H1 (cell line): ENCODE measurements at regions not wholly inside any gene's neighbourhood (a gene's known extent, or its start where the extent isn't known, plus 50 kb on each side); places are given as distances from the start of the nearest gene placed in this dataset.

Experiments used
- CTCF ChIA-PET: fragments of 300-600 bp; sonication (Branson Sonifier 250); formaldehyde crosslinking; loops from one replicate; lab custom pipeline; 2021; ENCODE audit not compliant: partially characterized antibody; lab: Charles Lee
- POLR2A ChIA-PET: fragments of 300-600 bp; sonication (Branson Sonifier 250); formaldehyde crosslinking; loops from one replicate; lab custom pipeline; 2021; ENCODE audit warnings: inconsistent platforms; ENCODE audit not compliant: partially characterized antibody; lab: Charles Lee
- DNase-seq, 2 experiments: peaks; one replicate each; pipeline versions ENCODE4 v3.0.0 to v3.0.0-alpha.2; 2010 to 2022; ENCODE audit warnings: low spot score in 2 of 2, low read depth in 1 of 2, mixed read lengths in 1 of 2
- FAIRE-seq: peaks from 2 replicates; lab custom pipeline; 2011; peaks lifted over from hg19 to GRCh38; lab: Jason Lieb, UNC
- H2AFZ ChIP-seq: 2 replicates; pipeline ENCODE4 v1.8.1; 2012; ENCODE audit warnings: low read length, inconsistent platforms
- H2AK5ac ChIP-seq: 2 replicates; pipeline ENCODE4 v1.6.1; 2013; ENCODE audit warnings: low read depth, low read length
- H2BK120ac ChIP-seq: replicated peaks from 2 replicates; pipeline ENCODE3; 2013; ENCODE audit warnings: low read depth, low read length, inconsistent platforms
- H2BK12ac ChIP-seq: 2 replicates; pipeline ENCODE4 v1.6.1; 2013; ENCODE audit warnings: low read depth, low read length
- H2BK15ac ChIP-seq: 2 replicates; pipeline ENCODE4 v1.6.1; 2013; ENCODE audit warnings: low read length
- H2BK20ac ChIP-seq: 2 replicates; pipeline ENCODE4 v1.6.1; 2013; ENCODE audit warnings: low read length
- H2BK5ac ChIP-seq: 2 replicates; pipeline ENCODE4 v1.6.1; 2013; ENCODE audit warnings: low read depth, low read length
- H3K14ac ChIP-seq: 2 replicates; pipeline ENCODE4 v1.6.1; 2013; ENCODE audit warnings: inconsistent platforms; ENCODE audit not compliant: insufficient read length
- H3K18ac ChIP-seq: 2 replicates; pipeline ENCODE4 v1.6.1; 2013; ENCODE audit warnings: low read length; ENCODE audit errors: extremely low read depth
- H3K23ac ChIP-seq: 2 replicates; pipeline ENCODE4 v1.6.1; 2013; ENCODE audit warnings: inconsistent platforms; ENCODE audit not compliant: insufficient read length
- H3K23me2 ChIP-seq: 2 replicates; pipeline ENCODE4 v1.6.1; 2013; ENCODE audit warnings: low read depth, low read length
- H3K27ac ChIP-seq: 2 replicates; pipeline ENCODE4 v1.6.1; 2011; ENCODE audit warnings: low read depth, low read length, inconsistent platforms
- H3K27me3 ChIP-seq, 4 experiments: replicated peaks in 1 of 4; 1 replicate in 1 of 4; 2 replicates in 3 of 4; pipeline versions ENCODE4 v1.6.1 to v1.8.1; 2011 to 2013; ENCODE audit warnings: low read length in 3 of 4, mild to moderate bottlenecking in 3 of 4, inconsistent platforms in 2 of 4, mixed read lengths in 2 of 4, moderate library complexity in 1 of 4; ENCODE audit not compliant: control insufficient read depth in 3 of 4, insufficient read depth in 3 of 4; ENCODE audit errors: extremely low read depth in 1 of 4
- H3K36me3 ChIP-seq, 4 experiments: 2 replicates each; pipeline versions ENCODE4 v1.6.1 to v1.8.1; 2011 to 2013; ENCODE audit warnings: mild to moderate bottlenecking in 4 of 4, low read length in 3 of 4, moderate library complexity in 2 of 4, control low read depth in 1 of 4, inconsistent platforms in 1 of 4; ENCODE audit not compliant: insufficient read depth in 4 of 4, control insufficient read depth in 2 of 4
- H3K4ac ChIP-seq: replicated peaks from 2 replicates; pipeline ENCODE3; 2013; ENCODE audit warnings: low read length, low read depth, mixed read lengths, inconsistent platforms; ENCODE audit not compliant: insufficient read length
- H3K4me1 ChIP-seq, 4 experiments: replicated peaks in 1 of 4; 1 replicate in 1 of 4; 2 replicates in 3 of 4; pipeline versions ENCODE4 v1.6.1 to v1.8.1; 2011 to 2013; ENCODE audit warnings: low read length in 3 of 4, inconsistent platforms in 2 of 4, mixed read lengths in 1 of 4; ENCODE audit not compliant: insufficient read depth in 4 of 4, control insufficient read depth in 3 of 4
- H3K4me2 ChIP-seq, 2 experiments: 2 replicates each; pipeline versions ENCODE4 v1.6.1 to v1.8.1; 2011 to 2013; ENCODE audit warnings: low read depth in 2 of 2, low read length in 2 of 2, control low read depth in 1 of 2, inconsistent platforms in 1 of 2, mild to moderate bottlenecking in 1 of 2; ENCODE audit not compliant: insufficient read depth in 1 of 2
- H3K4me3 ChIP-seq, 4 experiments: fragments of 200-600, 300-600 bp in 1 of 4; sonication (generic), shearing (Covaris generic), sonication (Bioruptor Twin) in 1 of 4; 2 replicates each; pipeline versions ENCODE4 v1.5.1 to v1.8.1; 2011 to 2016; ENCODE audit warnings: low read length in 4 of 4, low read depth in 3 of 4, control low read depth in 2 of 4, inconsistent platforms in 2 of 4, mild to moderate bottlenecking in 2 of 4, mixed read lengths in 1 of 4, moderate library complexity in 1 of 4; ENCODE audit not compliant: insufficient read depth in 2 of 4; ENCODE audit errors: extremely low read depth in 1 of 4
- H3K56ac ChIP-seq: replicated peaks from 2 replicates; pipeline ENCODE3; 2013; ENCODE audit warnings: low read depth, mild to moderate bottlenecking, mixed read lengths, low read length, inconsistent platforms; ENCODE audit not compliant: insufficient read length
- H3K79me1 ChIP-seq: 2 replicates; pipeline ENCODE4 v1.6.1; 2013; ENCODE audit warnings: low read depth, low read length, control low read depth
- H3K79me2 ChIP-seq, 2 experiments: 2 replicates each; pipeline versions ENCODE4 v1.6.1 to v1.8.1; 2012 to 2013; ENCODE audit warnings: low read length in 2 of 2, mild to moderate bottlenecking in 2 of 2, inconsistent platforms in 1 of 2; ENCODE audit not compliant: insufficient read depth in 2 of 2, control insufficient read depth in 1 of 2
- H3K9ac ChIP-seq, 4 experiments: replicated peaks in 1 of 4; 1 replicate in 1 of 4; 2 replicates in 3 of 4; pipeline versions ENCODE4 v1.6.1 to v1.8.1; 2011 to 2013; ENCODE audit warnings: low read depth in 3 of 4, low read length in 3 of 4, control low read depth in 2 of 4, mild to moderate bottlenecking in 2 of 4, moderate library complexity in 2 of 4, inconsistent platforms in 1 of 4; ENCODE audit errors: extremely low read depth in 1 of 4
- H3K9me3 ChIP-seq, 2 experiments: 2 replicates each; pipeline versions ENCODE4 v1.6.1 to v1.8.1; 2012 to 2013; ENCODE audit warnings: mild to moderate bottlenecking in 2 of 2, moderate library complexity in 2 of 2, control low read depth in 1 of 2, inconsistent platforms in 1 of 2, low read depth in 1 of 2, low read length in 1 of 2, mixed read lengths in 1 of 2; ENCODE audit not compliant: insufficient read depth in 2 of 2
- H4K20me1 ChIP-seq, 2 experiments: replicated peaks in 1 of 2; 2 replicates each; pipeline versions ENCODE3 to v1.8.1; 2011 to 2013; ENCODE audit warnings: inconsistent platforms in 2 of 2, low read length in 2 of 2, mild to moderate bottlenecking in 1 of 2; ENCODE audit not compliant: insufficient read depth in 2 of 2, control insufficient read depth in 1 of 2
- H4K5ac ChIP-seq: 2 replicates; pipeline ENCODE4 v1.6.1; 2013; ENCODE audit warnings: low read length, low read depth, mixed read lengths, inconsistent platforms; ENCODE audit not compliant: insufficient read length
- H4K8ac ChIP-seq: 2 replicates; pipeline ENCODE4 v1.8.0; 2013; ENCODE audit warnings: mild to moderate bottlenecking, moderate library complexity, low read length, inconsistent platforms; ENCODE audit not compliant: insufficient read depth; ENCODE audit errors: extremely low read depth
- H4K91ac ChIP-seq: replicated peaks from 2 replicates; pipeline ENCODE3; 2013; ENCODE audit warnings: low read length, mixed read lengths, inconsistent platforms; ENCODE audit not compliant: insufficient read length
- BACH1 ChIP-seq: IDR thresholded peaks from 2 replicates; pipeline ENCODE4 v1.6.1; 2012; ENCODE audit warnings: low read length, improper control_type of control experiment
- CTBP2 ChIP-seq: IDR thresholded peaks from 2 replicates; pipeline ENCODE4 v1.7.0; 2011; ENCODE audit warnings: borderline replicate concordance, mild to moderate bottlenecking, moderate library complexity, mixed read lengths, low read length; ENCODE audit not compliant: insufficient read depth, insufficient read length
- FOSL1 ChIP-seq: IDR thresholded peaks from 2 replicates; pipeline ENCODE4 v1.6.1; 2011; ENCODE audit warnings: mild to moderate bottlenecking, low read depth, low read length, moderate library complexity; ENCODE audit not compliant: insufficient read depth
- JUND ChIP-seq: IDR thresholded peaks from 2 replicates; pipeline ENCODE4 v1.6.1; 2011; ENCODE audit warnings: mild to moderate bottlenecking, improper control_type of control experiment, low read length
- NANOG ChIP-seq: IDR thresholded peaks from 2 replicates; pipeline ENCODE4 v1.6.1; 2011; ENCODE audit warnings: low read length, low read depth, mild to moderate bottlenecking, inconsistent platforms; ENCODE audit not compliant: insufficient read depth, poor library complexity, severe bottlenecking
- NRF1 ChIP-seq: IDR thresholded peaks from 2 replicates; pipeline ENCODE4 v1.6.1; 2011; ENCODE audit warnings: mild to moderate bottlenecking, low read depth, low read length, improper control_type of control experiment
- PHF8 ChIP-seq: fragments of 200-600 bp; sonication (generic); conservative IDR thresholded peaks from 2 replicates; pipeline ENCODE4 v1.7.1; 2012; ENCODE audit warnings: low read depth, mild to moderate bottlenecking, inconsistent platforms, low read length, moderate library complexity
- POU5F1 ChIP-seq: IDR thresholded peaks from 2 replicates; pipeline ENCODE4 v1.6.1; 2011; ENCODE audit warnings: low read depth, mild to moderate bottlenecking, low read length, moderate library complexity
- RFX5 ChIP-seq: IDR thresholded peaks from 2 replicates; pipeline ENCODE4 v1.6.1; 2011; ENCODE audit warnings: low read depth, low read length, improper control_type of control experiment, borderline replicate concordance
- SP1 ChIP-seq: IDR thresholded peaks from 2 replicates; pipeline ENCODE4 v1.6.1; 2011; ENCODE audit warnings: low read depth, low read length
- SP4 ChIP-seq: IDR thresholded peaks from 2 replicates; pipeline ENCODE4 v1.6.1; 2012; ENCODE audit warnings: low read length, inconsistent platforms
- SRF ChIP-seq: IDR thresholded peaks from 2 replicates; pipeline ENCODE4 v1.6.1; 2011; ENCODE audit warnings: mild to moderate bottlenecking, low read depth, low read length, moderate library complexity
- TAF7 ChIP-seq: optimal IDR thresholded peaks from 2 replicates; pipeline ENCODE3; 2011; ENCODE audit warnings: low read depth, mild to moderate bottlenecking, inconsistent platforms, low read length, moderate library complexity, borderline replicate concordance
- TBP ChIP-seq: IDR thresholded peaks from 2 replicates; pipeline ENCODE4 v1.6.1; 2011; ENCODE audit warnings: low read depth, low read length, improper control_type of control experiment
- TF ChIP-seq, protein P1 (sequence below): IDR thresholded peaks from 2 replicates; pipeline ENCODE4 v1.6.1; 2012; ENCODE audit warnings: low read length, inconsistent platforms

DNA sequence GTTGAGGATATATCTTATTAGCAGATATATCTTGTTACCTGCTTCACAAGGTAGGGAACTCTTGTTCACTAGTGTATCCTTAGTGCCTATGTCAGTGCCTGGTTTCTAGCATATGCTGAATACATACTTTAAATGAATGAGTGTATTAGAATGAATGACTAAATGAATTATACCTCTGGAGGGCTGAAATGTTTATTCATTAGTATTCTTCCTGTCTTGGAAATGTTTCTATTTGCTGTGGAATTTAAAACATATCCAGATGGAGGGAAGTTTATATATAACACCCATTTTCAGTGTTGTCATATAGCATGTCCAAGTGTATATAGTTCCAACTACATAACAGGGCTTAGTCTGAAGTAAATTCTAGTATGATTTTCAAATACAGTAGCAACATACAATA lies 581.5 kb downstream of the TBL1XR1 start:
- Histone ChIP-seq H3K79me2 (no peaks in the 10 kb centered on the region), H3K14ac (no peak overlapping the region), H3K18ac (no peak overlapping the region), H2AK5ac (no peak overlapping the region), H3K56ac (no peak overlapping the region), H2BK15ac (no peak overlapping the region), H3K4ac (no peak overlapping the region), H3K79me1 (no peaks in the 10 kb centered on the region), H2BK20ac (no peak overlapping the region), H3K9me3 (no peaks in the 10 kb centered on the region), H3K23ac (no peak overlapping the region), H2BK12ac (no peak overlapping the region), H4K5ac (no peak overlapping the region), H3K4me3 (no peak overlapping the region), H3K4me2 (no peak overlapping the region), H4K91ac (no peak overlapping the region), H4K8ac (no peak overlapping the region), H3K23me2 (peaks cover 2% of the 10 kb centered on the region; the same call in 1 of the 2 replicates), H4K20me1 (no peaks in the 10 kb centered on the region), H3K36me3 (no peaks in the 10 kb centered on the region), H3K4me1 (no peaks in the 10 kb centered on the region), H2BK120ac (no peak overlapping the region), H3K9ac (no peak overlapping the region), H2BK5ac (no peak overlapping the region), H2AFZ (no peak overlapping the region), H3K27me3 (no peaks in the 10 kb centered on the region), H3K27ac (no peak overlapping the region)
- no peak for FAIRE-seq
- ChIA-PET CTCF (no interaction called here), POLR2A (no interaction called here)
- DNase-seq: no peak
- TF ChIP-seq TAF7 (no peak), SP1 (no peak), SRF (no peak), RFX5 (no peak), NANOG (no peak), POU5F1 (no peak), BACH1 (no peak), NRF1 (no peak), JUND (no peak), CTBP2 (no peak), PHF8 (no peak), SP4 (no peak), TBP (no peak), FOSL1 (no peak)
- TF ChIP-seq, protein P1, sequence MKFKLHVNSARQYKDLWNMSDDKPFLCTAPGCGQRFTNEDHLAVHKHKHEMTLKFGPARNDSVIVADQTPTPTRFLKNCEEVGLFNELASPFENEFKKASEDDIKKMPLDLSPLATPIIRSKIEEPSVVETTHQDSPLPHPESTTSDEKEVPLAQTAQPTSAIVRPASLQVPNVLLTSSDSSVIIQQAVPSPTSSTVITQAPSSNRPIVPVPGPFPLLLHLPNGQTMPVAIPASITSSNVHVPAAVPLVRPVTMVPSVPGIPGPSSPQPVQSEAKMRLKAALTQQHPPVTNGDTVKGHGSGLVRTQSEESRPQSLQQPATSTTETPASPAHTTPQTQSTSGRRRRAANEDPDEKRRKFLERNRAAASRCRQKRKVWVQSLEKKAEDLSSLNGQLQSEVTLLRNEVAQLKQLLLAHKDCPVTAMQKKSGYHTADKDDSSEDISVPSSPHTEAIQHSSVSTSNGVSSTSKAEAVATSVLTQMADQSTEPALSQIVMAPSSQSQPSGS: no peak
